H9 (cell line): ENCODE measurements at regions not wholly inside any gene's neighbourhood (a gene's known extent, or its start where the extent isn't known, plus 50 kb on each side); places are given as distances from the start of the nearest gene placed in this dataset.

ENCODE experiments used
- DNase-seq: peaks from one replicate; pipeline ENCODE4 v3.0.0-alpha.2; 2017
- H2AFZ ChIP-seq: one replicate; pipeline ENCODE4 v1.6.1; 2013; ENCODE audit warnings: mild to moderate bottlenecking, low read length, control low read depth, moderate library complexity
- H2AK5ac ChIP-seq: 2 replicates; pipeline ENCODE4 v1.6.1; 2013; ENCODE audit warnings: low read length, control low read depth, mixed read lengths; ENCODE audit not compliant: insufficient read length
- H2BK120ac ChIP-seq: one replicate; pipeline ENCODE4 v1.6.1; 2013; ENCODE audit warnings: low read depth, mild to moderate bottlenecking, low read length, control low read depth, inconsistent platforms; ENCODE audit not compliant: poor library complexity, severe bottlenecking
- H2BK12ac ChIP-seq: 2 replicates; pipeline ENCODE4 v1.6.1; 2013; ENCODE audit warnings: low read length, control low read depth, mixed read lengths, low read depth; ENCODE audit not compliant: insufficient read length
- H2BK15ac ChIP-seq: 2 replicates; pipeline ENCODE4 v1.6.1; 2013; ENCODE audit warnings: low read depth, low read length, control low read depth
- H2BK20ac ChIP-seq: one replicate; pipeline ENCODE4 v1.6.1; 2013; ENCODE audit warnings: low read depth, mild to moderate bottlenecking, low read length, control low read depth, inconsistent platforms; ENCODE audit not compliant: poor library complexity, severe bottlenecking
- H2BK5ac ChIP-seq: 2 replicates; pipeline ENCODE4 v1.6.1; 2013; ENCODE audit warnings: low read length, control low read depth, mixed read lengths; ENCODE audit not compliant: insufficient read length
- H3K14ac ChIP-seq: 2 replicates; pipeline ENCODE4 v1.6.1; 2013; ENCODE audit warnings: low read length, control low read depth; ENCODE audit not compliant: insufficient read depth
- H3K18ac ChIP-seq: 2 replicates; pipeline ENCODE4 v1.6.1; 2013; ENCODE audit warnings: low read depth, mild to moderate bottlenecking, mixed read lengths, low read length, control low read depth; ENCODE audit not compliant: insufficient read length
- H3K23ac ChIP-seq: 2 replicates; pipeline ENCODE4 v1.6.1; 2013; ENCODE audit warnings: low read length, control low read depth, mixed read lengths, low read depth; ENCODE audit not compliant: insufficient read length
- H3K23me2 ChIP-seq: 2 replicates; pipeline ENCODE4 v1.6.1; 2013; ENCODE audit warnings: low read depth, mild to moderate bottlenecking, mixed read lengths, low read length, control low read depth; ENCODE audit not compliant: insufficient read length, poor library complexity, severe bottlenecking
- H3K27ac ChIP-seq: 2 replicates; pipeline ENCODE4 v1.5.1; 2013; ENCODE audit warnings: low read length, control low read depth, mixed read lengths, low read depth; ENCODE audit not compliant: insufficient read length
- H3K27me3 ChIP-seq: 2 replicates; pipeline ENCODE4 v1.6.1; 2013; ENCODE audit warnings: low read length, control low read depth, inconsistent platforms; ENCODE audit not compliant: insufficient read depth
- H3K4ac ChIP-seq: 2 replicates; pipeline ENCODE4 v1.6.1; 2013; ENCODE audit warnings: low read depth, mild to moderate bottlenecking, control low read depth, inconsistent platforms, low read length, moderate library complexity
- H3K4me1 ChIP-seq: 2 replicates; pipeline ENCODE4 v1.6.1; 2013; ENCODE audit warnings: low read length, control low read depth, inconsistent platforms; ENCODE audit not compliant: insufficient read depth
- H3K4me2 ChIP-seq: 2 replicates; pipeline ENCODE4 v1.6.1; 2013; ENCODE audit warnings: low read length, control low read depth, mixed read lengths; ENCODE audit not compliant: insufficient read length, insufficient read depth
- H3K56ac ChIP-seq: 2 replicates; pipeline ENCODE4 v1.6.1; 2013; ENCODE audit warnings: low read depth, mild to moderate bottlenecking, mixed read lengths, low read length, control low read depth; ENCODE audit not compliant: insufficient read length
- H3K79me1 ChIP-seq: 2 replicates; pipeline ENCODE4 v1.6.1; 2013; ENCODE audit warnings: low read depth, mild to moderate bottlenecking, moderate library complexity, low read length, control low read depth, inconsistent platforms; ENCODE audit not compliant: insufficient read depth, poor library complexity, severe bottlenecking
- H3K79me2 ChIP-seq: 2 replicates; pipeline ENCODE4 v1.6.1; 2013; ENCODE audit warnings: low read length, control low read depth, inconsistent platforms; ENCODE audit not compliant: insufficient read depth
- H3K9ac ChIP-seq: 2 replicates; pipeline ENCODE4 v1.6.1; 2013; ENCODE audit warnings: low read length, control low read depth, mixed read lengths; ENCODE audit not compliant: insufficient read length; ENCODE audit errors: extremely low read depth
- H3K9me3 ChIP-seq: one replicate; pipeline ENCODE4 v1.6.1; 2013; ENCODE audit warnings: low read depth, low read length, inconsistent platforms; ENCODE audit not compliant: control insufficient read depth
- H3T11ph ChIP-seq: one replicate; pipeline ENCODE4 v1.6.1; 2013; ENCODE audit warnings: mild to moderate bottlenecking, low read length, control low read depth, inconsistent platforms
- H4K20me1 ChIP-seq: one replicate; pipeline ENCODE4 v1.6.1; 2013; ENCODE audit not compliant: control insufficient read depth, insufficient read length, insufficient read depth
- H4K5ac ChIP-seq: 2 replicates; pipeline ENCODE4 v1.6.1; 2013; ENCODE audit warnings: low read depth, mild to moderate bottlenecking, mixed read lengths, low read length, control low read depth; ENCODE audit not compliant: insufficient read length
- H4K8ac ChIP-seq: replicated peaks from 2 replicates; pipeline ENCODE4 v1.6.1; 2013; ENCODE audit warnings: low read length, control low read depth, mixed read lengths, low read depth; ENCODE audit not compliant: insufficient read length
- H4K91ac ChIP-seq: 2 replicates; pipeline ENCODE4 v1.6.1; 2013; ENCODE audit warnings: low read depth, mild to moderate bottlenecking, moderate library complexity, mixed read lengths, low read length, control low read depth; ENCODE audit not compliant: insufficient read length
- H3K27ac Mint-ChIP-seq, 3 experiments: 2 replicates in 2 of 3; 3 replicates in 1 of 3; pipeline ENCODE4 v1.8.0; 2020 to 2021; ENCODE audit warnings: mixed read lengths in 3 of 3, mild to moderate bottlenecking in 1 of 3, moderate library complexity in 1 of 3
- H3K27me3 Mint-ChIP-seq: 2 replicates; pipeline ENCODE4 v1.8.0; 2021; ENCODE audit warnings: low read depth, mild to moderate bottlenecking, moderate library complexity, mixed read lengths
- H3K36me3 Mint-ChIP-seq, 3 experiments: 2 replicates in 2 of 3; 3 replicates in 1 of 3; pipeline ENCODE4 v1.8.0; 2020 to 2021; ENCODE audit warnings: low read depth in 3 of 3, mixed read lengths in 3 of 3; ENCODE audit not compliant: insufficient read depth in 1 of 3
- H3K4me1 Mint-ChIP-seq, 2 experiments: 2 replicates each; pipeline ENCODE4 v1.8.0; 2020; ENCODE audit warnings: mixed read lengths in 2 of 2
- H3K4me3 Mint-ChIP-seq, 2 experiments: 2 replicates in 1 of 2; 3 replicates in 1 of 2; pipeline ENCODE4 v1.8.0; 2020 to 2021; ENCODE audit warnings: mild to moderate bottlenecking in 2 of 2, mixed read lengths in 2 of 2, moderate library complexity in 1 of 2
- H3K9me3 Mint-ChIP-seq, 2 experiments: 2 replicates in 1 of 2; 3 replicates in 1 of 2; pipeline ENCODE4 v1.8.0; 2020; ENCODE audit warnings: mild to moderate bottlenecking in 2 of 2, mixed read lengths in 2 of 2, moderate library complexity in 1 of 2
- CTCF ChIP-seq: fragments of 200-600 bp; sonication (generic); conservative IDR thresholded peaks from 3 replicates; pipeline ENCODE4 v1.8.0; 2021; ENCODE audit warnings: antibody characterized with exemption, mild to moderate bottlenecking
- WGBS: extraction: QIAGEN DNeasy Blood & Tissue Kit; methylation state at CpG from one replicate; pipeline ENCODE4 v1.1.7; 2013; ENCODE audit warnings: missing lambda C conversion rate, low lambda C conversion rate, mixed read lengths; ENCODE audit not compliant: insufficient read length; ENCODE audit errors: extremely low coverage; 5-methylcytosine and 5-hydroxymethylcytosine counted together

GRCh38 chr16:60199150-60199549 is 1465.0 kb upstream of the GOT2 start:
- no peaks in the 10 kb centered on the region for H3K23me2 ChIP-seq
- H2AFZ ChIP-seq = no peak overlapping the region
- TF ChIP-seq CTCF = no peak
- Mint-ChIP-seq H3K9me3 (peaks cover 4 to 5% of the 10 kb centered on the region in 2 experiments), H3K36me3 (peaks cover 3 to 4% (median 4%) of the 10 kb centered on the region in 3 experiments; a peak in 4 of 7 replicates), H3K4me1 (peaks cover 18 to 36% of the 10 kb centered on the region in 2 experiments), H3K4me3 (no peak overlapping the region), H3K27me3 (no peaks in the 10 kb centered on the region), H3K27ac (peak overlapping the region in 2 of 3 experiments; percentile 10 to 49; a peak in 1 of 7 replicates)
- no peak overlapping the region for H4K8ac ChIP-seq
- no peak overlapping the region for H3T11ph ChIP-seq
- H2BK120ac ChIP-seq = no peak overlapping the region
- no peak overlapping the region for H3K4ac ChIP-seq
- no peak overlapping the region for H3K9ac ChIP-seq
- H2BK15ac ChIP-seq = no peak overlapping the region
- H3K79me2 ChIP-seq = no peaks in the 10 kb centered on the region
- no peak overlapping the region for H2BK12ac ChIP-seq
- no peak overlapping the region for H2BK20ac ChIP-seq
- H3K14ac ChIP-seq = no peak overlapping the region
- H3K4me2 ChIP-seq = no peak overlapping the region
- no peak overlapping the region for H3K56ac ChIP-seq
- DNase-seq = no peak
- H3K9me3 ChIP-seq = no peaks in the 10 kb centered on the region
- no peaks in the 10 kb centered on the region for H3K27me3 ChIP-seq
- H3K79me1 ChIP-seq = no peaks in the 10 kb centered on the region
- H3K18ac ChIP-seq = no peak overlapping the region
- no peaks in the 10 kb centered on the region for H4K20me1 ChIP-seq
- H3K23ac ChIP-seq = no peak overlapping the region
- no peak overlapping the region for H2BK5ac ChIP-seq
- no peaks in the 10 kb centered on the region; the same call in 1 of the 2 replicates for H3K4me1 ChIP-seq
- no peak overlapping the region for H4K5ac ChIP-seq
- WGBS = no CpG with 5 or more reads among the region's 5 CpGs
- no peak overlapping the region for H3K27ac ChIP-seq
- H2AK5ac ChIP-seq = no peak overlapping the region
- H4K91ac ChIP-seq = no peak overlapping the region
